Ascending aorta (tissue), 2 donors: ENCODE measurements at regions not wholly inside any gene's neighbourhood (a gene's known extent, or its start where the extent isn't known, plus 50 kb on each side); places are given as distances from the start of the nearest gene placed in this dataset.
"Not testable (repeated sequence)": the region's sequence is repeated elsewhere in the genome, so short reads cannot be mapped to it uniquely, and the experiment has no call there.

Source experiments
- DNase-seq, 2 donors: peaks; one replicate each; pipeline ENCODE4 v3.0.0-alpha.2; 2019; ENCODE audit warnings: low spot score in 2 of 2
- H3K27ac ChIP-seq, 2 donors: fragments of 200-600 bp; sonication (generic); one replicate each; pipeline ENCODE4 v1.5.1; 2016 to 2017; ENCODE audit warnings: mild to moderate bottlenecking in 1 of 2
- H3K27me3 ChIP-seq: fragments of 200-600 bp; sonication (generic); one replicate; pipeline ENCODE4 v1.5.1; 2017
- H3K36me3 ChIP-seq, 2 donors: fragments of 200-600 bp; sonication (generic); one replicate each; pipeline ENCODE4 v1.5.1; 2016
- H3K4me1 ChIP-seq, 2 donors: fragments of 200-600 bp; sonication (generic); one replicate each; pipeline ENCODE4 v1.5.1; 2016 to 2017; ENCODE audit warnings: mild to moderate bottlenecking in 1 of 2
- H3K4me3 ChIP-seq, 2 donors: fragments of 200-600 bp; sonication (generic); one replicate each; pipeline ENCODE4 v1.5.1; 2016 to 2017; ENCODE audit warnings: mild to moderate bottlenecking in 1 of 2
- H3K9me3 ChIP-seq, 2 donors: fragments of 200-600 bp; sonication (generic); one replicate each; pipeline ENCODE4 v1.5.1; 2016
- intact Hi-C: fragments of 100-400 bp; cut with DNase I; formaldehyde crosslinking; loops from one replicate; pipeline ENCODE4 v1.15.1; 2023
- TF ChIP-seq, protein P1 (sequence below), 3 experiments: fragments of 200-600 bp in 2 of 3; fragments of 450-650 bp in 1 of 3; sonication (generic) in 2 of 3; IDR thresholded peaks; one replicate each; pipeline ENCODE4 v1.5.1; 2016 to 2019; ENCODE audit warnings: antibody characterized with exemption in 3 of 3, mild to moderate bottlenecking in 1 of 3, moderate library complexity in 1 of 3

DNA sequence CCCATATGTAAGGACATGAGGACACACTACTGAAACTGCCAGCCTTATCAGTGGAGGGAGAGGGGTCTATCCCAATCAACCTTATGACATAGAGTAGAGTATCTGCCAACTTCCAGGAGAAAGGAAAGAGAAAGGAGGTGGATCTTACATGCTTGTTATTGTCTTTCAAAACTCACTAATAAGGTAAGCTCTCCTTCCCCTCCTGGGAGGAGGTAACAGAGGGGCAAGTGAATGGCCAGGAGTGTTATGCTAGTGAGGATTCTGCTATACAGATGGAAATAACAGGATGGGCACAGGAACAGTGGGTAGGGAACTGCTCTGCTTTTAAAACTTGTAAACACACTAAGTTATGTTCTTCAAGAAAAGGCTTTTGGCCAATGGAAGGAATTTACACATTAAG, 1020.1 kb downstream of the TDRD15 start:
- no peak for DNase-seq
- Histone ChIP-seq H3K4me1 (no peaks in the 10 kb centered on the region), H3K9me3 (peaks cover 0 to 10% of the 10 kb centered on the region in 2 donors), H3K4me3 (no peak overlapping the region), H3K27me3 (no peaks in the 10 kb centered on the region), H3K27ac (no peak overlapping the region), H3K36me3 (no peaks in the 10 kb centered on the region)
- TF ChIP-seq, protein P1, sequence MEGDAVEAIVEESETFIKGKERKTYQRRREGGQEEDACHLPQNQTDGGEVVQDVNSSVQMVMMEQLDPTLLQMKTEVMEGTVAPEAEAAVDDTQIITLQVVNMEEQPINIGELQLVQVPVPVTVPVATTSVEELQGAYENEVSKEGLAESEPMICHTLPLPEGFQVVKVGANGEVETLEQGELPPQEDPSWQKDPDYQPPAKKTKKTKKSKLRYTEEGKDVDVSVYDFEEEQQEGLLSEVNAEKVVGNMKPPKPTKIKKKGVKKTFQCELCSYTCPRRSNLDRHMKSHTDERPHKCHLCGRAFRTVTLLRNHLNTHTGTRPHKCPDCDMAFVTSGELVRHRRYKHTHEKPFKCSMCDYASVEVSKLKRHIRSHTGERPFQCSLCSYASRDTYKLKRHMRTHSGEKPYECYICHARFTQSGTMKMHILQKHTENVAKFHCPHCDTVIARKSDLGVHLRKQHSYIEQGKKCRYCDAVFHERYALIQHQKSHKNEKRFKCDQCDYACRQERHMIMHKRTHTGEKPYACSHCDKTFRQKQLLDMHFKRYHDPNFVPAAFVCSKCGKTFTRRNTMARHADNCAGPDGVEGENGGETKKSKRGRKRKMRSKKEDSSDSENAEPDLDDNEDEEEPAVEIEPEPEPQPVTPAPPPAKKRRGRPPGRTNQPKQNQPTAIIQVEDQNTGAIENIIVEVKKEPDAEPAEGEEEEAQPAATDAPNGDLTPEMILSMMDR (IDR thresholded peaks at IDR 0.05) = no peak
- intact Hi-C loops = no loop called here

DNA sequence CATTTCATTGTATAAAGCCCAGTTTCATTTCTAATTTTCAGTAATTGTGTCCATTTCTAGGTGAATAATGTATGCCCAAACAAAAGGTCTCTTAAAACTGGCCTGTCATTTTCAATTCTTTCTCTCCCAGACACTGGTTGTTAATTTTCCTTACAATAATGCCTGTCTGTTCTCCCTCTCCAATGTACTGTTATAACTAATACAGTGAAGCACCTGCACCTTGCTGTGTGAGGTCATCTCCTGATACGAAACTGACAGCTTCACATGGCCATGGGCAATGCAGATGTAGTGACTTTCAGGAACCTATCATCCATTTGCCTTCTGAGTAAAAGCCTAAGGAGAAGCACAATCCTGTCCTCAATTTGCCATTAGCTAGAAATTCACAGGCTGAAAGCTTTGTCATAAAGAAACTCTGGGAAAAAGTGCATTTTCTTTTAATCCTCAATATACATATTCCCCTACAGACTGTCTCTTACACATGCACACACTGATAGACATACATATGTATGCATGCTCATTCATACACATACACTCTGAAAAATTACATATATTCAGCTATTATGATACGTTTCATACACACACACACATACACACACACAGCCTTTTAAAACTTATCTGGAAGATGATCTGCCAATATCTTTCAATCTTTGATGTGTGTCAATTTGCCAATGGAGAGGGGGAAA, 1030.3 kb downstream of the TDRD15 start:
- Histone ChIP-seq H3K36me3 (no peaks in the 10 kb centered on the region), H3K9me3 (no peaks in the 10 kb centered on the region), H3K27me3 (no peaks in the 10 kb centered on the region), H3K27ac (no peak overlapping the region), H3K4me3 (no peak overlapping the region), H3K4me1 (no peaks in the 10 kb centered on the region)
- DNase-seq = no peak
- TF ChIP-seq, protein P1 (IDR thresholded peaks at IDR 0.05) = no peak
- intact Hi-C loops = no loop called here

DNA sequence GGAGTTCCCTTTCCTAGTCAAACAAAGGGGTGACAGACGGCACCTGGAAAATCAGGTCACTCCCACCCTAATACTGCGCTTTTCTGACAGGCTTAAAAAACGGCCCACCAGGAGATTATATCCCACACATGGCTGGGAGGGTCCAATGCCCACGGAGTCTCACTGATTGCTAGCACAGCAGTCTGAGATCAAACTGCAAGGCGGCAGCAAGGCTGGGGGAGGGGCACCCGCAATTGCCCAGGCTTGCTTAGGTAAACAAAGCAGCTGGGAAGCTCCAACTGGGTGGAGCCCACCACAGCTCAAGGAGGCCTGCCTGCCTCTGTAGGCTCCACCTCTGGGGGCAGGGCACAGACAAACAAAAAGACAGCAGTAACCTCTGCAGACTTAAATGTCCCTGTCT, 1032.9 kb downstream of the TDRD15 start:
- H3K4me3 ChIP-seq, H3K36me3 ChIP-seq, H3K27me3 ChIP-seq, DNase-seq, H3K4me1 ChIP-seq, H3K9me3 ChIP-seq, H3K27ac ChIP-seq, intact Hi-C loops: not testable (repeated sequence)

DNA sequence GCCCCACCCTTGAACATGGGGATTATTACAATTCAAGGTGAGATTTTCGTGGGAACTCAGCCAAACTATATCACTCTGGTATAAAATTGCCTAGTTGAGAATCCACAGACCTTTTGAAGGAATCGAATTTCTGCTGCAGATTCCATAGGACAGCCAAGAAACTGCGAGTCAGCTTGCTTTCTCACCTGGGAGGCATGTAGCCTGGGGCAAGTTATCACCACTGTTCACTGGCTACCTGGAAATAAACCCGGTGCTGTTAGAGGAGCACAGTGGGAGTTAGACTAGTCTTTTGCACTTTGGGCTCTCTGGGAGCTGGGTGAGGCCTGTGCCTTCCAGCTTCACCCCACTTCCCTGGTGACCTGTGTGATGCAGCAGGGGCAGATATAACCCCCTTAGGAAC, 1043.5 kb downstream of the TDRD15 start:
- TF ChIP-seq, protein P1 (IDR thresholded peaks at IDR 0.05) = no peak
- Histone ChIP-seq H3K27ac (no peak overlapping the region), H3K4me3 (no peak overlapping the region), H3K4me1 (no peaks in the 10 kb centered on the region), H3K27me3 (no peaks in the 10 kb centered on the region), H3K36me3 (no peaks in the 10 kb centered on the region), H3K9me3 (peaks cover 5 to 6% of the 10 kb centered on the region in 2 donors)
- no peak for DNase-seq
- intact Hi-C loops = no loop called here

DNA sequence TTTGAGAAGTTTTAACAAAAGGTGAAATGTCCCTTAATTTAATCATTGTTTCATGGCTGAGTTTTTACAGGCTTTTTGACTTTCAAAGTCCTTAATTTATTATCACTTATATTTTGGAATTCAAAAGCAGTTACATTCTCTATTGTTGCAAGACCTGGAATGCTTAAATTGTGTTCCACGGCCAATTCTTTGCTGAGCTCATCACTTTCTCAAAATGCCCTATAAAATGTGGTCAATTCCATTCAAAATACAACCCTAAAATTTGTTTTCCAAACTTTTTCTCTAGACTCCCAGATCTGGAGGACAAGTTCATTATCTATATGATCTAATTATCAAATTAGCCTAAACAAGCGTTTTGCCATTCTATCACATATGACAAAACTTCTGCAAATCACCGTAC, 1051.2 kb downstream of the TDRD15 start:
- no peaks in the 10 kb centered on the region for H3K9me3 ChIP-seq
- H3K27ac ChIP-seq = no peak overlapping the region
- DNase-seq = no peak
- no peak overlapping the region for H3K4me3 ChIP-seq
- no peaks in the 10 kb centered on the region for H3K4me1 ChIP-seq
- TF ChIP-seq, protein P1 (IDR thresholded peaks at IDR 0.05) = no peak
- H3K36me3 ChIP-seq = no peaks in the 10 kb centered on the region
- no peaks in the 10 kb centered on the region for H3K27me3 ChIP-seq
- intact Hi-C loops = no loop called here

DNA sequence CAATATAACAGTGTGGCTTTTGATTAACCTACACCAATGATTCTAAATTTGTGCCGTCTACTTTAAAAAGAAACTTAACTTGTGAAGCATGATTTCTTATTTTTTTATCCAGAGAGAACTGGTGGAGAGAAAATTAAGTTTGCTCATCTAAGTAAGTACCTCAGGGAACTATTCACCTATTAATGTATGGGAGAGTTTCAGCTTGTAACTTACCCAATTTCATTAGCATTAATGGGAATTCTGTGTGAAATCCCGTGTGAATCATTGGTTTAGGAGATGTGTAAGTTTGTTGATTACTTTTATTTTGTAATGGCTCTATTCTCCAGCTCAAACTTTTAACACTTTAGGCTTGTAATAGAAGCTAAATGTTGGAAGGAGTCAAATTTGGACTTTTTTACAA, 1061.5 kb downstream of the TDRD15 start:
- Histone ChIP-seq H3K27ac (no peak overlapping the region), H3K4me1 (no peaks in the 10 kb centered on the region), H3K36me3 (no peaks in the 10 kb centered on the region), H3K9me3 (no peaks in the 10 kb centered on the region), H3K27me3 (no peaks in the 10 kb centered on the region), H3K4me3 (no peak overlapping the region)
- no peak for DNase-seq
- TF ChIP-seq, protein P1 (IDR thresholded peaks at IDR 0.05) = no peak
- intact Hi-C loops = no loop called here

DNA sequence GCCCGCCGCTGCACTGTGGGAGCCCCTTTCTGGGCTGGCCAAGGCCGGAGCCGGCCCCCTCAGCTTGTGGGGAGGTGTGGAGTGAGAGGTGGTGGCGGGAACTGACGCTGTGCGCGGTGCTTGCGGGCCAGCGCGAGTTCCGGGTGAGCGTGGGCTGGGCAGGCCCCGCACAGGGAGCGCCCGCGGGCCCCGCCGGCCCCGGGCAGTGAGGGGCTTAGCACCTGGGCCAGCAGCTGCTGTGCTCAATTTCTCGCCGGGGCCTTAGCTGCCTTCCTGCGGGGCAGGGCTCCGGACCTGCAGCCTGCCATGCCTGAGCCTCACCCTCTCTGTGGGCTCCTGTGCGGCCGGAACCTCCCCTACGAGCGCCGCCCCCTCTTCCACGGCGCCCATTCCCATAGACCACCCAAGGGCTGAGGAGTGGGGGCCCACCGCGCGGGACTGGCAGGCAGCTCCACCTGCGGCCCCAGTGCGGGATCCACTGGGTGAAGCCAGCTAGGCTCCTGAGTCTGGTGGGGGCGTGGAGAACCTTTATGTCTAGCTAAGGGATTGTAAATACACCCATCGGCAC, 1062.6 kb downstream of the TDRD15 start:
- intact Hi-C loops, DNase-seq, H3K4me1 ChIP-seq, H3K4me3 ChIP-seq, H3K27me3 ChIP-seq, H3K36me3 ChIP-seq, H3K9me3 ChIP-seq, H3K27ac ChIP-seq: not testable (repeated sequence)
